ENCODE measurements at regions not wholly inside any gene's neighbourhood (a gene's known extent, or its start where the extent isn't known, plus 50 kb on each side); places are given as distances from the start of the nearest gene placed in this dataset.

GRCh38 chr20:24739746-24740145 is 209.3 kb upstream of the CST7 start:
- TF ChIP-seq POLR2A (IDR thresholded peaks at IDR 0.05) (no peak), EP300 (IDR thresholded peaks at IDR 0.05) (no peak)

All from ovary (tissue), 1 donor.